Ammon's horn (tissue), 1 donor: ENCODE measurements at regions not wholly inside any gene's neighbourhood (a gene's known extent, or its start where the extent isn't known, plus 50 kb on each side); places are given as distances from the start of the nearest gene placed in this dataset.

Source experiments
- DNase-seq: peaks from one replicate; pipeline ENCODE4 v3.0.0-alpha.2; 2016; ENCODE audit warnings: low spot score

GRCh38 chr5:4720831-4721230 is 419.3 kb upstream of the ADAMTS16 start:
- DNase-seq: no peak

- DNase-seq: no peak
Observed at GRCh38 chr5:4722886-4723285, 417.2 kb upstream of the ADAMTS16 start.

- DNase-seq: no peak
Observed at GRCh38 chr5:4725594-4725993, 414.5 kb upstream of the ADAMTS16 start.

- no peak for DNase-seq
Observed at GRCh38 chr5:4730279-4730678, 409.9 kb upstream of the ADAMTS16 start.

GRCh38 chr5:4734348-4734747 is 405.8 kb upstream of the ADAMTS16 start:
- DNase-seq: no peak

- no peak for DNase-seq
Observed at GRCh38 chr5:4735261-4735660, 404.9 kb upstream of the ADAMTS16 start.

GRCh38 chr5:4737868-4738267 is 402.3 kb upstream of the ADAMTS16 start:
- no peak for DNase-seq

- no peak for DNase-seq
Observed at GRCh38 chr5:4738298-4738697, 401.8 kb upstream of the ADAMTS16 start.

GRCh38 chr5:4740156-4740555 is 400.0 kb upstream of the ADAMTS16 start:
- no peak for DNase-seq

GRCh38 chr5:4758550-4758949 is 381.6 kb upstream of the ADAMTS16 start:
- DNase-seq: no peak

- no peak for DNase-seq
Observed at GRCh38 chr5:4758996-4759395, 381.1 kb upstream of the ADAMTS16 start.

GRCh38 chr5:4762316-4762715 is 377.8 kb upstream of the ADAMTS16 start:
- no peak for DNase-seq

- no peak for DNase-seq
Observed at GRCh38 chr5:4765411-4765810, 374.7 kb upstream of the ADAMTS16 start.

- DNase-seq: no peak
Observed at GRCh38 chr5:4766101-4766500, 374.0 kb upstream of the ADAMTS16 start.

GRCh38 chr5:4772591-4772990 is 367.5 kb upstream of the ADAMTS16 start:
- DNase-seq: no peak

GRCh38 chr5:4773827-4774317 is 366.3 kb upstream of the ADAMTS16 start:
- no peak for DNase-seq

- no peak for DNase-seq
Observed at GRCh38 chr5:4777435-4777834, 362.7 kb upstream of the ADAMTS16 start.

GRCh38 chr5:4780633-4781032 is 359.5 kb upstream of the ADAMTS16 start:
- no peak for DNase-seq

GRCh38 chr5:4781299-4781698 is 358.8 kb upstream of the ADAMTS16 start:
- no peak for DNase-seq

GRCh38 chr5:4785971-4786370 is 354.2 kb upstream of the ADAMTS16 start:
- DNase-seq: no peak

- DNase-seq: no peak
Observed at GRCh38 chr5:4797445-4797844, 342.7 kb upstream of the ADAMTS16 start.

- DNase-seq: no peak
Observed at GRCh38 chr5:4802044-4802443, 338.1 kb upstream of the ADAMTS16 start.

GRCh38 chr5:4804691-4805360 is 335.3 kb upstream of the ADAMTS16 start:
- DNase-seq: no peak

- no peak for DNase-seq
Observed at GRCh38 chr5:4815002-4815401, 325.1 kb upstream of the ADAMTS16 start.
